Sciatic nerve (tissue), 2 donors: ENCODE measurements at regions not wholly inside any gene's neighbourhood (a gene's known extent, or its start where the extent isn't known, plus 50 kb on each side); places are given as distances from the start of the nearest gene placed in this dataset.

Experiments used
- ATAC-seq: fragments of 200-7000 bp; cut with Tn5 transposase; one replicate; pipeline ENCODE4 v1.9.1; 2020; ENCODE audit warnings: mild to moderate bottlenecking, moderate library complexity
- DNase-seq: peaks from one replicate; pipeline ENCODE4 v3.0.0-alpha.2; 2020; ENCODE audit warnings: low spot score
- intact Hi-C: fragments of 100-400 bp; cut with DNase I; formaldehyde crosslinking; loops from one replicate; pipeline ENCODE4 v1.14.2; 2022
- donor health status: DM: no; HTN: no; CAD: no.
- donor health status: DM: no; HTN: no; CAD: no.

DNA sequence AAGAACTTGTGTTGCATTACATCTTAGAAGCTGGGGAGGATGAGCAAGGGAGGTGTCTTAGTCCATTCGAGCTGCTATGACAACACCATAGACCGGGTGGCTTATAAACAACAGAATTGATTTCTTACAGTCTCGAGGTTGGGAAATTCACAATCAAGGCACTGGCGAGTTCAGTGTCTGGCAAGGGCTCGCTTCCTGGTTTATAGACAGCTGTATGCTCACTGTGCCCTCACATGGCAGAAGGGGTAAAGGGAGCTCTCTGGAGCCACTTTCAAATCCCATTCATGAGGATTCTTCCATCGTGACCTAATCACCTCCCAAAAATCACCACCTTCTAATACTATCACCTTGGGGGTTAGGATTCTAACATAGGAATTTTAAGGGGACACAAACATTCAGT, 150.0 kb upstream of the NECTIN1 start:
- intact Hi-C loops, result no loop called here
- no peak for DNase-seq
- no peak for ATAC-seq

DNA sequence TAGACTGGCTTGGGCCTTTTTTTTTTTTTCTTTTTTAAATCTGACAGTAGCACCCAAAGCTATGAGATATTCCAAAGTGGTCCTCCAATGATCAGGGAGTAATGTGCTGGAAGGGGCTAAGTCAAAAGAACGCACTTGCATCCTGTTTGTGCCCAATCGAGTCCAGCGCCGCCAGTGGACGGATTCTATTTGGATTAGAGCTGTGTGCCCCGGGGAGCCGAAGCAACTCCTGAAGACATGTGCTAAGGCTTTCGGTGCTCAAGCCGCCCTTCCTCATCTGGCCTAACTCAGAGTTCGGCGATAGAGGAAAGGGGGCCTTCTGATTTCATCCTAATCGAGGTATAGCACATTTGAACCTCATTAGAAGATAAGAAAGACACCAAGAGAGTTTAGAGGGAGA, 147.8 kb upstream of the NECTIN1 start:
- DNase-seq (no peak), ATAC-seq (no peak)
- intact Hi-C loops, result no loop called here

DNA sequence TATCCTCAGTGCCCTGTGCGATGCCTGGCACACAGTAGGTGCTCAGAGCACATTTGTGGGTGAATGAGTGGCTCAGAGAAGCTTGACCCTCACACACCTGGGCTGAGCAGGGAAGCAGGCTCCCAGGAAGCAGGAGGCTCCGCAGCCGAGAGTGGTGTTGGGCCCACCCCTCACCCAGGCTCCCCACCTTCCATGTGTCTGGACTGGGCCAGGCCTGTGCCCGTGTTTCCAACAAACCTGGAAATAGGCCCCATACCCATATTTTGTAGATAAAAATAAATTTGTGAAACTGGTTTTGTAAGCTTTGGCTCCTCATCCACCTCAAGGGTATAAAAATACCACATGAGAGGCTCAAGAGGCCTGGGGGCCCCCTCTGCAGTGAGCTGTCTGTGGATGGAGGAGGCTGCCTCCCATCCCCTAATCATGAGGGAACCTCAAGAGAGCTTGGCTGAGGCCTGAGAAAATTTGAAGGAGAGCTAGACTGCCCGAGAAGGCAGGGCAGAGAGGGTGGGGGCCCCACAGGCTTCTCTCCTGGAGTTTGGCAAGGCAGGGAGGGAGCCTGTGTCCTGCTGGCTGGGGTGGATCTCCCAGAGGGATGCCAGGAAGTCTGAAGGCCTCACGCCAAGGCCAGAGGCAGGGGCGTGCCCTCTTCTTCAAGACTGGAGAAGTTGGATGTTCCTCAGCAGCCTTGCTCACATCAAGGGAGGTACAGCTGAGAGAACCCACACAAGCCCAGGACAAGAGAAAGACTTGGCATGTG, 147.0 kb upstream of the NECTIN1 start:
- ATAC-seq (no peak), DNase-seq (no peak)
- intact Hi-C loops, result no loop called here

- no peak for ATAC-seq
- intact Hi-C loops, result no loop called here
- DNase-seq, result no peak
These were observed 145.7 kb upstream of the NECTIN1 start for GRCh38 chr11:119874660-119875238.

GRCh38 chr11:119873761-119874421, 144.9 kb upstream of the NECTIN1 start:
- intact Hi-C loops, result no loop called here
- ATAC-seq, result no peak
- DNase-seq, result no peak

- intact Hi-C loops, result no loop called here
- DNase-seq (no peak), ATAC-seq (no peak)
These were observed 143.8 kb upstream of the NECTIN1 start for GRCh38 chr11:119872611-119873310.

DNA sequence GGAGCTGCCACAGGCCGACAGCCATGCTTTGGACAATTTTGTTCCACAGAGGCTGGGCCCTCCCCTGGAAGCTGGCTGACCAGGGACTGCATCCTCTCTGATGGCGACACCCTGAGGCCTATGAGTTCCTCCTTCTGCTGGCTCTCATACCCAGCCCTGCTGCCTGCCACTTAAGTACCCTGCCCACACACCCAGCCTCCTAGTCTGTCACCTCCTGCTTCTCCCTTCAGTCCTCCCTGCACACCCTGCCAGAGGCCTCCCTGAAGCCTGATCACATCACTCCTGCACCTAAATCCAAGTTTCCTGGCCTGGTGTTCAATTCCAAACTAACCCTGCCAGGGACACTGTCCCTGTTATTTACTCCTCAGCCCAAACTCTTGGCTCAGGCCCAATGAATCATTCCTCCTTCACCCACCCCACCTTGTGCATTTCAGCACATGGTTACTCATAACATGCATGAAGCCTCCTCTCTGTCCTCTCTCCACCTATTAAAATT, 136.7 kb upstream of the NECTIN1 start:
- DNase-seq (no peak), ATAC-seq (no peak)
- intact Hi-C loops, result no loop called here

- DNase-seq (no peak), ATAC-seq (no peak)
- intact Hi-C loops, result no loop called here
These were observed 135.8 kb upstream of the NECTIN1 start for GRCh38 chr11:119864836-119865235.

DNA sequence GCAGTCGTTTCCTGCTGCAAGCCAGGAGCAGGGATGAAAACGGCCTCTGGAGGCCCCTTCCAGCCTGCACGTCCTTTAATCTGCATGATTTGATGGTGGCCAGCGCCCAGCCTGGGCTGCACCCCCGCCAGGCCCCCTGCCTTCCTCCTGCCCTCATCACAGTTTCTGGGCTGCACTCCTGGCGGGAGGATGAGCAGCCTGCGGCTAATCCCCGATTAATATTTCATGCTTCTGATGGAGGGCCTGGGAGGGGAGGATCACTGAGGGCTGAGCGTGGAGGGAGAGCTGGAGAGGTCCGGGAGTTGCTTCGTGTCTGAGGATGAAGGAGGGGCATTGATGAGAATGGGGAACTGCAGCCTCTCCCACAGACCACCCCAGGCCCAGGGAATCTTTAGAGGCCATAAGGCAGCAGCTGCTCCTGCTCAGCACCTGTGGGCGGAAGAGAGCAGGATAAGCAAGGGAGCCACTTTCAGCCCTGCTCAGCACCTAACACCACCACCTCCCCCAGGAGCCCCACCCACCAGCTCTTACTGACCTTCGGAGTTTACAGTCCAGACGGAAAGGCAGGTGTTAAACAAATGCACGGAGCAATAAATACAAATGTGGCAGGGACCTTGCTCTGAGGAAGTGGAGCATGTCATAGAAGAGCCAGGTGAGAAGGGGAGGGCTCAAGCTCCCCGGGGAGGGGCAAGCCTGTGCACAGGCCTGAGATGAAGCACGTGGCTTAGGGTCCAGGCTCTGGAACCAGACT, 135.0 kb upstream of the NECTIN1 start:
- intact Hi-C loops, result no loop called here
- DNase-seq (no peak), ATAC-seq (no peak)

DNA sequence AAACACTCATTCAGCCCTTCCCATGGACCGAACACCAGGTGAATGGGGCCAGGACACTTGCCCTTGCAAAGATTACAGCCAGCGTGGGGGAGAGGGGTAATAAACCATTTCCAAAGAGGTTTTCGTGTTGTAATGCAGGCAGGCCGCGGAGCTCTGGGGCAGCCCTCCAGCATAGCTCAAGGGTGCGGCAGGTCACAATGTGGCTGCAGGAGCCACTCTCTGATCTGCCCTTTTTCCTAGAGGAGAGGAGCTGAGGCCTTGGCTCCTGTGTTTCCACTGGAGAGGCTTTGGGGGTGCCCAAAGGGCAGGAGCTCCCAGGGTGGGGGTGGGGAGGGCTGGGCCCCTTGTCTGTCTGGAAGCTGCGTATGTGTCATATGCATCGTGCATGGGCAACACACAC, 134.2 kb upstream of the NECTIN1 start:
- intact Hi-C loops, result no loop called here

DNA sequence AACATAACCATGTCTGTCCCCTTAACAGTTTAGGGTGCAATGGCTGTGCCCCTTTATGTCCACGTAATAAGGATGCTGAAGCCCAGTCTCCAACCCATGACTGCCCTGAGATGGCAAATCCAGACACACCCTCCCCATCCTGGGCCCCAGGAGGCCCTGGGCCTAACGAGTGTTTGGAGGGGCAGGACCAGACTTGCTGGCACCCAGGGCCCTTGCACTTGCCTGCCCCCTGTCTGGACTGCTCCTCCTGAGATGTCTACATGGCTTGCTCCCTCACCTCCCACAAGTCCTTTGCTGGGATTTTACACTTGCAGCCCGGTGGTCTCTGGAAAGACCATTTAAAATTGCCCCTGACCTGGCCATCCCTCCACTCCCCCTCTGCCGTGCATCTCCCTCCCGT, 132.2 kb upstream of the NECTIN1 start:
- ATAC-seq, result no peak
- no peak for DNase-seq
- intact Hi-C loops, result no loop called here

More for the DNA sequence above, 134.2 kb upstream of the NECTIN1 start:
- ATAC-seq (no peak), DNase-seq (no peak)

DNA sequence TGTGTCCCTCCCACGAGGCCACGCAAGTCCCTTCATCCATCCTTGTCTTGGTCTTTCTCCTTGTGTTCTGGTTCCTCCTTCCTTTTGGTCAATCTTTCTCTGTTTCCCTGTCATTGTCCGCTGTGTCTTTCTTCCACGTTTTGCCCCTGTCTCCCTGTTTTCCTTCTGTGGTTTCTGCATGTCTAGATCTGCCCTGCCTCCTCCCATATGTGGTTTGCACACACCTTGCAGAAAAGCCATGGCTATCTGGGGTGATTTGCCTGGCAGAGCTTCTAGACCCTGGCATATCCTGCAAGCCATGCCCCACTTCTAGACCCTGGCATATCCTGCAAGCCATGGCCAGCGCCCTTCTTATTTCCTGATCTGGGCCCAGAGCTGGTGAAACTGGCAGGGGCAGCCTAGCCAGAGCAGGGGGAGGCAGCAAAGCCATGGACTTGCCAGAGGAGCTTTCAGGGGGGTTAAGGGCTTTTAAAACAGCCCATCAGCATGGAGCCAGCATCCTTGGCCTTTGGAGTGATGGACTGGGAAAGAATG, 131.6 kb upstream of the NECTIN1 start:
- no peak for DNase-seq
- no peak for ATAC-seq
- intact Hi-C loops, result no loop called here

GRCh38 chr11:119859684-119860083, 130.7 kb upstream of the NECTIN1 start:
- ATAC-seq (no peak), DNase-seq (no peak)
- intact Hi-C loops, result no loop called here

DNA sequence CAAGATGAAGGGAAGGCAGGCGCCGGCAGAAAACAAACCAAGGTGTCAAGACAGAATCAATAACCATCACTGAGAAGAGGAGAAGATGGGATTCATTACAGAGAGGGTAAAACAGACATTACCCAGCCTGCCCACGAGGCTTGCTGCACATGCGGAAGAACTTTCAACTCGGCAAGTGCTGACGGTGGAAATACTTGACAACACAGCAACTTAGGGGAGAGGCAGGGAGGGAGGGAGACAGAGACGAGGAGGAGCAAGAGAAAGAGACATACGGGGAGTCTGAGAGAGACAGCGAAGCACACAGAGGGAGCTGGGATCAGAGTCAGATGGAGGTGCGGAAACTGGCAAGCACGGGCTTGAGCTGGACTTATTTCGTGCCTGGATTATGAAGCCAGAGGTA, 129.3 kb upstream of the NECTIN1 start:
- DNase-seq (no peak), ATAC-seq (no peak)
- intact Hi-C loops, result no loop called here

DNA sequence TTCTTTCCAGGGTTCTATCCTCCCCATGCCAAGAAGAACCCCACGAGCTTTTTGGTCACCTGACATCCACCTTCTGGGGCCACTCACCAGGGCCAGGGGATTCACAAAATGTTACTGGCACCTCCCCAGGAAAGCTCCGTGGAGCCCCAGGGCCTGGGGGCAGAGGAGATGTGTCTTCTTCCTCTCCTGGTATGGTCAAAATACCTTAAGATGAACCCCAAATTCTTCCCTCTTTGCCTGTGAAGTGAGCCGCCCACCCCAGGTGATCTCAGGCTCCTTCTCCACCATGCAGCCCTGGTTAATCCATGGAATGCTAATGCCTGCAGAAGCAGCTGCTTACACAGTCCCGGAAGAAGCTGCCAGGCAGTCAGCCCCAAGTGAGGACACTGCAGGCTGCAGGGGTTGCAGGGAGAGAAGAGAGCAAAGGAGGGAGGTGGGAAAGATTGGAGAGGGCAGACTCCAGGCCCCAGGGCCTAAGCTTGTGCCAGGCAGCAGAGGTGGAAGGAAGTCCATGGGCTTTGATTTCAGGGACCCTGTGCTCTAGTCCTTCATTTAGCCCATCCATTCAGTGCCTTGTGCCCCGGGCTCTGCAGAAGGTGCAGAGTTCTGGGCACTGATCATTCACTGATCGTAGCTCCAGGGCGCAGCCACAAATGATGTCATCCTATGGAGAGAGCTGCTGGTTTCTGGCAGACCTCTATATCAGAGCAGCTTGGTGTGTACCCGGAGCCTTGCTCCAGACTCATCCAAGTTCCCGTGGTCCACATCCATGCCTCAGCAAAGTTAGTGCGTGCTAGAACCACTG, 127.9 kb upstream of the NECTIN1 start:
- DNase-seq (no peak), ATAC-seq (no peak)
- intact Hi-C loops, result no loop called here

DNA sequence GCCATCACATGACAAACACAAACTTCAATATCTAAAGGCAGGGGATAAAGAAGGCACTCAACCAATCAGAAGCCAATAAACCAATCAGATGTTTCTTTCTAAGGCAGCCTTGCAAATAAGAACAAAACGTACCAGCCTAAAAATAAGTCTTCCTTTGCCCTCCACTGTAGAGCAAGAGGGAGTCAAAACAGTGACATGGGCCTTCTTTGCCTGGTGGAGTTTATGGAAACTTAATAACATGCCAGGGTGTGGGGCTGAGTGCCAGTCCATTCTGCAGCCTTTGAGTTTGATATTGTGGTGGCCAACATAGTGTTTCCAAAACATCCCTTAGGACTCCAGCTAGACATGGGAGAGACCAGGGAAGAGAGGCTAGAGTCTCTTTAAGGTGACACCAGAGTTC, 126.1 kb upstream of the NECTIN1 start:
- intact Hi-C loops, result no loop called here
- no peak for ATAC-seq

GRCh38 chr11:119854521-119854920, 125.5 kb upstream of the NECTIN1 start:
- ATAC-seq (no peak), DNase-seq (no peak)
- intact Hi-C loops, result no loop called here

More for the DNA sequence above, 126.1 kb upstream of the NECTIN1 start:
- DNase-seq, result no peak
